Transverse colon (tissue), 4 donors: ENCODE measurements at regions not wholly inside any gene's neighbourhood (a gene's known extent, or its start where the extent isn't known, plus 50 kb on each side); places are given as distances from the start of the nearest gene placed in this dataset.

Source experiments
- EP300 ChIP-seq: sonication (generic); formaldehyde crosslinking; IDR thresholded peaks from one replicate; pipeline ENCODE4 v1.6.1; 2017; ENCODE audit warnings: antibody characterized with exemption, low read depth
- POLR2A ChIP-seq: fragments of 450-650 bp; IDR thresholded peaks from one replicate; pipeline ENCODE4 v1.6.1; 2016; ENCODE audit warnings: antibody characterized with exemption, mild to moderate bottlenecking, moderate library complexity
- POLR2AphosphoS5 ChIP-seq, 3 donors: sonication (generic); formaldehyde crosslinking; IDR thresholded peaks; one replicate each; pipeline ENCODE4 v1.6.1; 2016; ENCODE audit warnings: antibody characterized with exemption in 3 of 3
- TF ChIP-seq, protein P1 (sequence below), 5 experiments: fragments of 200-600 bp in 3 of 5; fragments of 450-650 bp in 2 of 5; sonication (generic) in 3 of 5; IDR thresholded peaks; 1 replicate in 2 of 5; 2 replicates in 3 of 5; pipeline ENCODE4 v1.5.1; 2016 to 2017; ENCODE audit warnings: antibody characterized with exemption in 5 of 5, inconsistent platforms in 3 of 5, mild to moderate bottlenecking in 2 of 5, moderate library complexity in 1 of 5

DNA sequence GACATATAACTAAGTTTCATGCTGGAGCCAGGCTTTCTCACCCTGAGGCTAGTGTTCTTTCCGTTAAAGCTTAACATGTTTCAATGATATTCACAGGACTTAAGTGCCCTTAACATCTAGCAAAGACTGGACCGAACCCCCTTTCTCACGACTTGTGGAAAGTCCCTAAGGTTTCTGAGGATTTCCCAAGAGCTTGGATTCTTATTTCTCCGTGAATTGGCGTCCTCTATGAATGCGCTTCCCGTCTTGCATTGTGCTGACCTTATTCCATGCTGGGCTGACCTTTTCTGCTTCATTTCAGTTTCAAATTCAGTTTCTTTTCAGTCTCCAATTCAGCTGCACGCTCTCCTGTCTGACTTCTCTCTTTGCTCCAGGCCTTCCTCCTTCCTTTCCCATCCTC, 206.4 kb downstream of the HS3ST3A1 start:
- TF ChIP-seq, protein P1, sequence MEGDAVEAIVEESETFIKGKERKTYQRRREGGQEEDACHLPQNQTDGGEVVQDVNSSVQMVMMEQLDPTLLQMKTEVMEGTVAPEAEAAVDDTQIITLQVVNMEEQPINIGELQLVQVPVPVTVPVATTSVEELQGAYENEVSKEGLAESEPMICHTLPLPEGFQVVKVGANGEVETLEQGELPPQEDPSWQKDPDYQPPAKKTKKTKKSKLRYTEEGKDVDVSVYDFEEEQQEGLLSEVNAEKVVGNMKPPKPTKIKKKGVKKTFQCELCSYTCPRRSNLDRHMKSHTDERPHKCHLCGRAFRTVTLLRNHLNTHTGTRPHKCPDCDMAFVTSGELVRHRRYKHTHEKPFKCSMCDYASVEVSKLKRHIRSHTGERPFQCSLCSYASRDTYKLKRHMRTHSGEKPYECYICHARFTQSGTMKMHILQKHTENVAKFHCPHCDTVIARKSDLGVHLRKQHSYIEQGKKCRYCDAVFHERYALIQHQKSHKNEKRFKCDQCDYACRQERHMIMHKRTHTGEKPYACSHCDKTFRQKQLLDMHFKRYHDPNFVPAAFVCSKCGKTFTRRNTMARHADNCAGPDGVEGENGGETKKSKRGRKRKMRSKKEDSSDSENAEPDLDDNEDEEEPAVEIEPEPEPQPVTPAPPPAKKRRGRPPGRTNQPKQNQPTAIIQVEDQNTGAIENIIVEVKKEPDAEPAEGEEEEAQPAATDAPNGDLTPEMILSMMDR (IDR thresholded peaks at IDR 0.05) = no peak
- TF ChIP-seq POLR2A (no peak), EP300 (no peak), POLR2AphosphoS5 (IDR thresholded peaks at IDR 0.05) (no peak)
